ENCODE measurements at regions not wholly inside any gene's neighbourhood (a gene's known extent, or its start where the extent isn't known, plus 50 kb on each side); places are given as distances from the start of the nearest gene placed in this dataset.

DNA sequence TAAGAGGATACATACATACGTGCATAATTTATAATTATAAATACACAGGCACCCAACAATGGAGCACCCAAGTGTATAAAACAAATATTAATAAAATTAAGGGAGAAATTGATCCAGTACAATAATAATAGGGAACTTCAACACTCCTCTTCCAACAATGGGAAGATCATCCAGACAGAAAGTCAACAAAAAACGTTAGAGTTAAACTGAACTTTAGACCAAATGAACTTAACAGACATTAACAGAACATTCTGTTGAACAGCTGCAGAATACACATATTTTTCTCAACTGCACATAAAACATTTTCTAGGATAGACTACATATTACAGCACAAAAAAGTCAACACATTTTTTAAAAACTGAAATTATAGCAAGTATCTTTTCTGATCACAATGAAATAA lies 339.7 kb downstream of the CGGBP1 start:
- no peak overlapping the region for H3K9ac ChIP-seq (ENCODE audit: low read length)
- no peaks in the 10 kb centered on the region for H3K9me2 ChIP-seq (ENCODE audit: insufficient read depth, low read length)
- H3K79me2 ChIP-seq (replicated peaks; ENCODE audit: insufficient read depth, low read length) = no peaks in the 10 kb centered on the region
- no peaks in the 10 kb centered on the region for H3K9me3 ChIP-seq (ENCODE audit: low read length)
- no peak overlapping the region for H3K4me3 ChIP-seq (ENCODE audit: low read length)
- no peak overlapping the region for H3K27ac ChIP-seq (ENCODE audit: low read length)
- TF ChIP-seq POLR2AphosphoS5 (IDR thresholded peaks at IDR 0.05) = no peak
- no peak for TF ChIP-seq MXI1 (conservative IDR thresholded peaks at IDR 0.05; ENCODE audit: poor library complexity, severe bottlenecking)
- TF ChIP-seq, protein P1, sequence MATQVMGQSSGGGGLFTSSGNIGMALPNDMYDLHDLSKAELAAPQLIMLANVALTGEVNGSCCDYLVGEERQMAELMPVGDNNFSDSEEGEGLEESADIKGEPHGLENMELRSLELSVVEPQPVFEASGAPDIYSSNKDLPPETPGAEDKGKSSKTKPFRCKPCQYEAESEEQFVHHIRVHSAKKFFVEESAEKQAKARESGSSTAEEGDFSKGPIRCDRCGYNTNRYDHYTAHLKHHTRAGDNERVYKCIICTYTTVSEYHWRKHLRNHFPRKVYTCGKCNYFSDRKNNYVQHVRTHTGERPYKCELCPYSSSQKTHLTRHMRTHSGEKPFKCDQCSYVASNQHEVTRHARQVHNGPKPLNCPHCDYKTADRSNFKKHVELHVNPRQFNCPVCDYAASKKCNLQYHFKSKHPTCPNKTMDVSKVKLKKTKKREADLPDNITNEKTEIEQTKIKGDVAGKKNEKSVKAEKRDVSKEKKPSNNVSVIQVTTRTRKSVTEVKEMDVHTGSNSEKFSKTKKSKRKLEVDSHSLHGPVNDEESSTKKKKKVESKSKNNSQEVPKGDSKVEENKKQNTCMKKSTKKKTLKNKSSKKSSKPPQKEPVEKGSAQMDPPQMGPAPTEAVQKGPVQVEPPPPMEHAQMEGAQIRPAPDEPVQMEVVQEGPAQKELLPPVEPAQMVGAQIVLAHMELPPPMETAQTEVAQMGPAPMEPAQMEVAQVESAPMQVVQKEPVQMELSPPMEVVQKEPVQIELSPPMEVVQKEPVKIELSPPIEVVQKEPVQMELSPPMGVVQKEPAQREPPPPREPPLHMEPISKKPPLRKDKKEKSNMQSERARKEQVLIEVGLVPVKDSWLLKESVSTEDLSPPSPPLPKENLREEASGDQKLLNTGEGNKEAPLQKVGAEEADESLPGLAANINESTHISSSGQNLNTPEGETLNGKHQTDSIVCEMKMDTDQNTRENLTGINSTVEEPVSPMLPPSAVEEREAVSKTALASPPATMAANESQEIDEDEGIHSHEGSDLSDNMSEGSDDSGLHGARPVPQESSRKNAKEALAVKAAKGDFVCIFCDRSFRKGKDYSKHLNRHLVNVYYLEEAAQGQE (IDR thresholded peaks at IDR 0.05; ENCODE audit: borderline replicate concordance) = no peak
- TF ChIP-seq, protein P2, sequence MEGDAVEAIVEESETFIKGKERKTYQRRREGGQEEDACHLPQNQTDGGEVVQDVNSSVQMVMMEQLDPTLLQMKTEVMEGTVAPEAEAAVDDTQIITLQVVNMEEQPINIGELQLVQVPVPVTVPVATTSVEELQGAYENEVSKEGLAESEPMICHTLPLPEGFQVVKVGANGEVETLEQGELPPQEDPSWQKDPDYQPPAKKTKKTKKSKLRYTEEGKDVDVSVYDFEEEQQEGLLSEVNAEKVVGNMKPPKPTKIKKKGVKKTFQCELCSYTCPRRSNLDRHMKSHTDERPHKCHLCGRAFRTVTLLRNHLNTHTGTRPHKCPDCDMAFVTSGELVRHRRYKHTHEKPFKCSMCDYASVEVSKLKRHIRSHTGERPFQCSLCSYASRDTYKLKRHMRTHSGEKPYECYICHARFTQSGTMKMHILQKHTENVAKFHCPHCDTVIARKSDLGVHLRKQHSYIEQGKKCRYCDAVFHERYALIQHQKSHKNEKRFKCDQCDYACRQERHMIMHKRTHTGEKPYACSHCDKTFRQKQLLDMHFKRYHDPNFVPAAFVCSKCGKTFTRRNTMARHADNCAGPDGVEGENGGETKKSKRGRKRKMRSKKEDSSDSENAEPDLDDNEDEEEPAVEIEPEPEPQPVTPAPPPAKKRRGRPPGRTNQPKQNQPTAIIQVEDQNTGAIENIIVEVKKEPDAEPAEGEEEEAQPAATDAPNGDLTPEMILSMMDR (IDR thresholded peaks at IDR 0.05; ENCODE audit: poor library complexity, severe bottlenecking) = no peak
- no peak for TF ChIP-seq EZH2 (IDR thresholded peaks at IDR 0.05; ENCODE audit: borderline replicate concordance, insufficient read depth, low read length, poor library complexity, severe bottlenecking)
- no peak for TF ChIP-seq RAD21 (conservative IDR thresholded peaks at IDR 0.05)
- TF ChIP-seq EP300 (conservative IDR thresholded peaks at IDR 0.05; ENCODE audit: poor library complexity, severe bottlenecking) = no peak
- TF ChIP-seq TAF1 (IDR thresholded peaks at IDR 0.05; ENCODE audit: low read depth) = no peak
- TF ChIP-seq SMC3 (conservative IDR thresholded peaks at IDR 0.05; ENCODE audit: poor library complexity) = no peak
- no peak overlapping the region for H3K4me2 ChIP-seq (ENCODE audit: low read length)
- no peak overlapping the region for H2AFZ ChIP-seq (ENCODE audit: low read depth, low read length)
- H3K27me3 ChIP-seq (ENCODE audit: insufficient read depth, low read depth, low read length) = no peaks in the 10 kb centered on the region
- H3K36me3 ChIP-seq (ENCODE audit: insufficient read depth, low read length) = no peaks in the 10 kb centered on the region
- H3F3A ChIP-seq (ENCODE audit: insufficient read depth, low read length, poor library complexity, severe bottlenecking) = no peaks in the 10 kb centered on the region
- H4K20me1 ChIP-seq (ENCODE audit: insufficient read depth) = no peaks in the 10 kb centered on the region

DNA sequence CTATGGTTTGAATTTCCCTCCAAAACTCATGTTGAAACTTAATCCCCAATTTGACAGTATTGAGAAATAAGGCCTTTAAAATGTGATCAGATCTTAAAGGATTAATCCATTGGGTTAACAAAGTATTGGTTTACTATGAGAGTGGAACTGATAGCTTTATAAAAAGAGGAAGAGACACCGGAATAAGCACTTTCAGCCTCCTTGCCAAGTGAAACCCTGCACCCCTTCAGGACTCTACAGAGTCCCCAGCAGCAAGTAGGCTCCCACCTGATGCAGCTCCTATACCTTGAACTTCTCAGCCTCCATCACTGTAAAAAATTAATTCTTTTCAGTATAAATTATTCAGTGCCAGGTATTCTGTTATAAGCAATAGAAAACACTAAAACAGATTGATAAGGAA lies 348.3 kb downstream of the CGGBP1 start:
- H3K27ac ChIP-seq (ENCODE audit: low read length) = no peak overlapping the region
- H3K27me3 ChIP-seq (ENCODE audit: insufficient read depth, low read depth, low read length) = no peaks in the 10 kb centered on the region
- no peak overlapping the region for H3K4me2 ChIP-seq (ENCODE audit: low read length)
- no peaks in the 10 kb centered on the region for H4K20me1 ChIP-seq (ENCODE audit: insufficient read depth)
- no peaks in the 10 kb centered on the region for H3K79me2 ChIP-seq (replicated peaks; ENCODE audit: insufficient read depth, low read length)
- H3K9ac ChIP-seq (ENCODE audit: low read length) = no peak overlapping the region
- H3F3A ChIP-seq (ENCODE audit: insufficient read depth, low read length, poor library complexity, severe bottlenecking) = no peaks in the 10 kb centered on the region
- H2AFZ ChIP-seq (ENCODE audit: low read depth, low read length) = no peak overlapping the region
- no peaks in the 10 kb centered on the region for H3K36me3 ChIP-seq (ENCODE audit: insufficient read depth, low read length)
- H3K9me3 ChIP-seq (ENCODE audit: low read length) = no peaks in the 10 kb centered on the region
- TF ChIP-seq, protein P2 (IDR thresholded peaks at IDR 0.05; ENCODE audit: poor library complexity, severe bottlenecking) = no peak
- TF ChIP-seq SMC3 (conservative IDR thresholded peaks at IDR 0.05; ENCODE audit: poor library complexity) (no peak), EZH2 (IDR thresholded peaks at IDR 0.05; ENCODE audit: borderline replicate concordance, insufficient read depth, low read length, poor library complexity, severe bottlenecking) (no peak), TAF1 (IDR thresholded peaks at IDR 0.05; ENCODE audit: low read depth) (no peak), MXI1 (conservative IDR thresholded peaks at IDR 0.05; ENCODE audit: poor library complexity, severe bottlenecking) (no peak), POLR2AphosphoS5 (IDR thresholded peaks at IDR 0.05) (no peak), EP300 (conservative IDR thresholded peaks at IDR 0.05; ENCODE audit: poor library complexity, severe bottlenecking) (no peak), RAD21 (conservative IDR thresholded peaks at IDR 0.05) (no peak)
- TF ChIP-seq, protein P1 (IDR thresholded peaks at IDR 0.05; ENCODE audit: borderline replicate concordance) = no peak
- H3K9me2 ChIP-seq (ENCODE audit: insufficient read depth, low read length) = no peaks in the 10 kb centered on the region
- H3K4me3 ChIP-seq (ENCODE audit: low read length) = no peak overlapping the region

Measured in neural cell (in vitro differentiated cells).